GM12878 (cell line): ENCODE measurements at regions not wholly inside any gene's neighbourhood (a gene's known extent, or its start where the extent isn't known, plus 50 kb on each side); places are given as distances from the start of the nearest gene placed in this dataset.

Source experiments
- ATAC-seq: fragments of 200-7000 bp; cut with Tn5 transposase; 3 replicates; pipeline ENCODE4 v1.9.1; 2020; ENCODE audit warnings: mild to moderate bottlenecking, moderate library complexity
- BruUV-seq: library from RNA; stranded (reverse); fragments of 400-500 nt; replicated peaks from 2 replicates; lab custom pipeline; 2021; lab: Mats Ljungman, UMichigan
- CTCF ChIA-PET: fragments of 300-600 bp; sonication (Branson Sonifier 250); formaldehyde crosslinking; extraction: SDS; loops from one replicate; lab custom pipeline; 2021; ENCODE audit warnings: inconsistent platforms; lab: Yijun Ruan, JAX
- POLR2A ChIA-PET: fragments of 350-600 bp; formaldehyde crosslinking; extraction: SDS; loops from one replicate; lab custom pipeline; 2021; ENCODE audit warnings: inconsistent platforms; lab: Charles Lee
- RAD21 ChIA-PET: fragments of 300-600 bp; sonication (Branson Sonifier 250); formaldehyde crosslinking; loops from one replicate; lab custom pipeline; 2023; ENCODE audit warnings: antibody characterized with exemption; ENCODE audit not compliant: unreplicated experiment; lab: Charles Lee
- SMC1A ChIA-PET: fragments of 300-600 bp; sonication (Branson Sonifier 250); formaldehyde crosslinking; loops from one replicate; lab custom pipeline; 2023; ENCODE audit not compliant: unreplicated experiment, uncharacterized antibody; lab: Charles Lee
- DNase-seq: peaks from one replicate; pipeline ENCODE4 v3.0.0-alpha.2; 2011; ENCODE audit warnings: low read depth, low spot score
- FAIRE-seq: peaks from 3 replicates; lab custom pipeline; 2011; peaks lifted over from hg19 to GRCh38; lab: Jason Lieb, UNC
- H2AFZ ChIP-seq: 2 replicates; pipeline ENCODE4 v1.6.0; 2011; ENCODE audit warnings: low read depth, low read length, control low read depth; ENCODE audit not compliant: control insufficient read depth
- H3K27ac ChIP-seq: 2 replicates; pipeline ENCODE4 v1.5.1; 2011; ENCODE audit warnings: control low read depth; ENCODE audit not compliant: control insufficient read depth, insufficient read depth
- H3K27me3 ChIP-seq, 2 experiments: replicated peaks in 1 of 2; 2 replicates each; pipeline versions ENCODE4 v1.6.0 to v1.6.1; 2011; ENCODE audit warnings: low read length in 1 of 2; ENCODE audit not compliant: control insufficient read depth in 2 of 2, insufficient read depth in 2 of 2
- H3K36me3 ChIP-seq, 2 experiments: 2 replicates each; pipeline ENCODE4 v1.5.1; 2011; ENCODE audit warnings: low read length in 1 of 2; ENCODE audit not compliant: control insufficient read depth in 2 of 2, insufficient read depth in 2 of 2
- H3K4me1 ChIP-seq: 2 replicates; pipeline ENCODE4 v1.6.1; 2011; ENCODE audit warnings: mild to moderate bottlenecking, low read length, moderate library complexity, mixed read lengths; ENCODE audit not compliant: control insufficient read depth, insufficient read depth
- H3K4me2 ChIP-seq: 2 replicates; pipeline ENCODE4 v1.6.0; 2011; ENCODE audit warnings: control low read depth; ENCODE audit not compliant: control insufficient read depth, insufficient read depth
- H3K4me3 ChIP-seq: fragments of 200-600 bp; sonication (generic); 2 replicates; pipeline ENCODE4 v1.5.1; 2016
- H3K79me2 ChIP-seq: 2 replicates; pipeline ENCODE4 v1.6.0; 2011; ENCODE audit warnings: low read length; ENCODE audit not compliant: control insufficient read depth, insufficient read depth
- H3K9ac ChIP-seq: 2 replicates; pipeline ENCODE4 v1.8.0; 2011; ENCODE audit warnings: low read length, control low read depth, mixed read lengths; ENCODE audit not compliant: control insufficient read depth, insufficient read depth
- H3K9me3 ChIP-seq: replicated peaks from 3 replicates; pipeline ENCODE4 v1.5.1; 2011; ENCODE audit warnings: mild to moderate bottlenecking, low read length; ENCODE audit not compliant: control insufficient read depth, insufficient read depth
- H4K20me1 ChIP-seq: 2 replicates; pipeline ENCODE4 v1.6.0; 2011; ENCODE audit not compliant: control insufficient read depth, insufficient read depth
- ATF2 ChIP-seq: IDR thresholded peaks from 2 replicates; pipeline ENCODE4 v1.6.1; 2012; ENCODE audit warnings: low read length, inconsistent platforms
- POU2F2 ChIP-seq: IDR thresholded peaks from 3 replicates; pipeline ENCODE4 v1.6.1; 2011; ENCODE audit warnings: low read depth, mild to moderate bottlenecking, low read length, borderline replicate concordance
- SKIL ChIP-seq: fragments of 450-650 bp; IDR thresholded peaks from 2 replicates; pipeline ENCODE4 v1.6.1; 2017; ENCODE audit warnings: mild to moderate bottlenecking, low read depth, inconsistent platforms; ENCODE audit not compliant: poor library complexity, severe bottlenecking
- SREBF1 ChIP-seq: IDR thresholded peaks from 2 replicates; pipeline ENCODE4 v1.6.1; 2012; ENCODE audit warnings: mild to moderate bottlenecking, low read length
- USF1 ChIP-seq: IDR thresholded peaks from 2 replicates; pipeline ENCODE4 v1.6.1; 2011; ENCODE audit warnings: borderline replicate concordance, low read depth, mild to moderate bottlenecking, moderate library complexity, mixed read lengths, low read length; ENCODE audit not compliant: insufficient read depth; ENCODE audit errors: extremely low read length
- YY1 ChIP-seq: IDR thresholded peaks from 2 replicates; pipeline ENCODE4 v1.6.1; 2011; ENCODE audit warnings: low read depth, mild to moderate bottlenecking, low read length
- WGBS: methylation state at CpG from one replicate; pipeline ENCODE4 v1.1.6; 2016; ENCODE audit warnings: low lambda C conversion rate; ENCODE audit not compliant: insufficient replicate concordance, insufficient coverage; ENCODE audit errors: missing lambda C conversion rate; 5-methylcytosine and 5-hydroxymethylcytosine counted together
- in situ Hi-C: fragments of 300-500 bp; cut with MboI; formaldehyde crosslinking; loops from 9 replicates; pipeline ENCODE4 v1.14.3; 2018; ENCODE audit warnings: mixed read lengths
- intact Hi-C: fragments of 100-400 bp; cut with micrococcal nuclease; formaldehyde crosslinking; loops from one replicate; pipeline ENCODE4 v1.14.2; 2022; ENCODE audit not compliant: unreplicated experiment
- TF ChIP-seq, protein P1 (sequence below): fragments of 450-650 bp; IDR thresholded peaks from 2 replicates; pipeline ENCODE4 v1.6.1; 2017; ENCODE audit warnings: borderline replicate concordance

DNA sequence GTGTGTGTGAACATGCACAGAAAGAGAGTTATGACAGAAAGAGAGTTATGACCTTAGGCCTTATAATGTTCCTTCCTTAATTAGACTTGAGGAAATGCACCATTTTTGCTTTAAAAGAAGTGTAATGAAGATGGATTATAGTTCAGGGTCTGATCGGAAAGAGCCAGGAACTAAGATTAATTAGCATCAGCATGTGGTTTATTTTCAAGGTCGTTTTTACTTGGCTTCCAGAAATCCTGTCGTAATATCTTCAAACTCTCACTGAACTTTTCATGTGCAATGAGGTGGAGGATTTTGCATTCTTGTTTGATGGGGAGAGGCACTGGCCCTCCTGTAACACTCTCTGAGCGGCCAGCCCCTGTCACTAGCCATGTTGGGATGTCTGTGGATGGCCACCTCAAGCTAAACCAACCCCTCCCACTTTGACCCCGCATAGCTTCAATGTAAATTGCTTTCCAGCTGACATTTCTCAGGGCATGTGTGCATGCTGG lies 116.8 kb downstream of the CDC5L start:
- intact Hi-C loops: no loop called here
- Histone ChIP-seq H3K79me2 (no peaks in the 10 kb centered on the region), H3K4me1 (no peaks in the 10 kb centered on the region), H3K9ac (no peak overlapping the region), H3K36me3 (no peaks in the 10 kb centered on the region; a peak in 1 of 4 replicates), H2AFZ (no peak overlapping the region), H3K4me2 (no peak overlapping the region), H3K4me3 (no peak overlapping the region), H4K20me1 (no peaks in the 10 kb centered on the region), H3K27ac (no peak overlapping the region), H3K27me3 (no peaks in the 10 kb centered on the region), H3K9me3 (no peaks in the 10 kb centered on the region)
- RAD21 ChIA-PET: no interaction called here
- in situ Hi-C loops: no loop called here
- ATAC-seq: no peak
- FAIRE-seq: no peak
- 30% methylated on average over 5 of the region's 5 CpGs for WGBS
- BruUV-seq: no TSS peak
- no peak for DNase-seq
- CTCF ChIA-PET: interaction anchor here (1.4 kb wide), 1 partner anchor 126 kb away, joined by 4 read pairs; no protein-coding TSS in a partner anchor
- SMC1A ChIA-PET: interaction anchor here (0.9 kb wide), 1 partner anchor 34 kb away, joined by 3 read pairs; no protein-coding TSS in a partner anchor
- TF ChIP-seq USF1 (no peak), SREBF1 (no peak), POU2F2 (no peak), YY1 (no peak), ATF2 (no peak), SKIL (no peak)
- TF ChIP-seq, protein P1, sequence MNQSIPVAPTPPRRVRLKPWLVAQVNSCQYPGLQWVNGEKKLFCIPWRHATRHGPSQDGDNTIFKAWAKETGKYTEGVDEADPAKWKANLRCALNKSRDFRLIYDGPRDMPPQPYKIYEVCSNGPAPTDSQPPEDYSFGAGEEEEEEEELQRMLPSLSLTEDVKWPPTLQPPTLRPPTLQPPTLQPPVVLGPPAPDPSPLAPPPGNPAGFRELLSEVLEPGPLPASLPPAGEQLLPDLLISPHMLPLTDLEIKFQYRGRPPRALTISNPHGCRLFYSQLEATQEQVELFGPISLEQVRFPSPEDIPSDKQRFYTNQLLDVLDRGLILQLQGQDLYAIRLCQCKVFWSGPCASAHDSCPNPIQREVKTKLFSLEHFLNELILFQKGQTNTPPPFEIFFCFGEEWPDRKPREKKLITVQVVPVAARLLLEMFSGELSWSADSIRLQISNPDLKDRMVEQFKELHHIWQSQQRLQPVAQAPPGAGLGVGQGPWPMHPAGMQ: no peak
- TF ChIP-seq, all 136 proteins: peak for 0
- POLR2A ChIA-PET: no interaction called here
